Posterior cingulate gyrus (tissue), 11 donors: ENCODE measurements at regions not wholly inside any gene's neighbourhood (a gene's known extent, or its start where the extent isn't known, plus 50 kb on each side); places are given as distances from the start of the nearest gene placed in this dataset.
"Not testable (repeated sequence)": the region's sequence is repeated elsewhere in the genome, so short reads cannot be mapped to it uniquely, and the experiment has no call there.

ENCODE experiments used
- DNase-seq, 10 donors: peaks; one replicate each; pipeline versions ENCODE4 v3.0.0 to v3.0.0-alpha.2; 2020 to 2021; ENCODE audit warnings: mixed read lengths in 3 of 10
- intact Hi-C: fragments of 100-400 bp; cut with DNase I; formaldehyde crosslinking; loops from one replicate; pipeline ENCODE4 v1.15.1; 2023

GRCh38 chr20:54914995-54915394 is 439.6 kb downstream of the DOK5 start:
- no peak for DNase-seq
- intact Hi-C loops: no loop called here

- intact Hi-C loops: no loop called here
- DNase-seq: no peak
Measured at GRCh38 chr20:54909702-54910101, 434.3 kb downstream of the DOK5 start.

- intact Hi-C loops, DNase-seq: not testable (repeated sequence)
Measured at GRCh38 chr20:54906134-54906533, 430.7 kb downstream of the DOK5 start.

GRCh38 chr20:54897787-54898186 is 422.4 kb downstream of the DOK5 start:
- intact Hi-C loops: no loop called here
- DNase-seq: peak in 2 of 10 donors; percentile 50 to 56

- intact Hi-C loops: no loop called here
- no peak for DNase-seq
Measured at GRCh38 chr20:54891907-54892306, 416.5 kb downstream of the DOK5 start.

GRCh38 chr20:54879393-54879792 is 404.0 kb downstream of the DOK5 start:
- intact Hi-C loops: no loop called here
- DNase-seq: no peak

GRCh38 chr20:54875307-54875706 is 399.9 kb downstream of the DOK5 start:
- no peak for DNase-seq
- intact Hi-C loops: no loop called here

- intact Hi-C loops: no loop called here
Measured at GRCh38 chr20:54874718-54875117, 399.3 kb downstream of the DOK5 start.

GRCh38 chr20:54872440-54872839 is 397.0 kb downstream of the DOK5 start:
- no peak for DNase-seq
- intact Hi-C loops: no loop called here

More at GRCh38 chr20:54874718-54875117, 399.3 kb downstream of the DOK5 start:
- DNase-seq: no peak

GRCh38 chr20:54869765-54870164 is 394.4 kb downstream of the DOK5 start:
- no peak for DNase-seq
- intact Hi-C loops: no loop called here

GRCh38 chr20:54865273-54865672 is 389.9 kb downstream of the DOK5 start:
- no peak for DNase-seq

GRCh38 chr20:54860716-54861115 is 385.3 kb downstream of the DOK5 start:
- intact Hi-C loops: no loop called here
- no peak for DNase-seq

More at GRCh38 chr20:54865273-54865672, 389.9 kb downstream of the DOK5 start:
- intact Hi-C loops: no loop called here

- intact Hi-C loops: no loop called here
- DNase-seq: no peak
Measured at GRCh38 chr20:54856202-54856601, 380.8 kb downstream of the DOK5 start.

- intact Hi-C loops: no loop called here
Measured at GRCh38 chr20:54849741-54850140, 374.3 kb downstream of the DOK5 start.

GRCh38 chr20:54848984-54849538 is 373.7 kb downstream of the DOK5 start:
- intact Hi-C loops: no loop called here

More at GRCh38 chr20:54849741-54850140, 374.3 kb downstream of the DOK5 start:
- no peak for DNase-seq

GRCh38 chr20:54848262-54848661 is 372.9 kb downstream of the DOK5 start:
- no peak for DNase-seq
- intact Hi-C loops: no loop called here

More at GRCh38 chr20:54848984-54849538, 373.7 kb downstream of the DOK5 start:
- no peak for DNase-seq

GRCh38 chr20:54846948-54847347 is 371.6 kb downstream of the DOK5 start:
- intact Hi-C loops: no loop called here

GRCh38 chr20:54844346-54844745 is 369.0 kb downstream of the DOK5 start:
- intact Hi-C loops: no loop called here
- no peak for DNase-seq

More at GRCh38 chr20:54846948-54847347, 371.6 kb downstream of the DOK5 start:
- DNase-seq: no peak

- intact Hi-C loops: no loop called here
- no peak for DNase-seq
Measured at GRCh38 chr20:54843865-54844264, 368.5 kb downstream of the DOK5 start.

GRCh38 chr20:54843431-54843830 is 368.0 kb downstream of the DOK5 start:
- DNase-seq: no peak
- intact Hi-C loops: no loop called here

GRCh38 chr20:54839224-54839623 is 363.8 kb downstream of the DOK5 start:
- intact Hi-C loops: no loop called here
- DNase-seq: no peak

GRCh38 chr20:54837226-54837625 is 361.8 kb downstream of the DOK5 start:
- intact Hi-C loops: no loop called here
- no peak for DNase-seq

GRCh38 chr20:54822386-54822785 is 347.0 kb downstream of the DOK5 start:
- DNase-seq: no peak
- intact Hi-C loops: no loop called here
